ENCODE measurements at regions not wholly inside any gene's neighbourhood (a gene's known extent, or its start where the extent isn't known, plus 50 kb on each side); places are given as distances from the start of the nearest gene placed in this dataset.

DNA sequence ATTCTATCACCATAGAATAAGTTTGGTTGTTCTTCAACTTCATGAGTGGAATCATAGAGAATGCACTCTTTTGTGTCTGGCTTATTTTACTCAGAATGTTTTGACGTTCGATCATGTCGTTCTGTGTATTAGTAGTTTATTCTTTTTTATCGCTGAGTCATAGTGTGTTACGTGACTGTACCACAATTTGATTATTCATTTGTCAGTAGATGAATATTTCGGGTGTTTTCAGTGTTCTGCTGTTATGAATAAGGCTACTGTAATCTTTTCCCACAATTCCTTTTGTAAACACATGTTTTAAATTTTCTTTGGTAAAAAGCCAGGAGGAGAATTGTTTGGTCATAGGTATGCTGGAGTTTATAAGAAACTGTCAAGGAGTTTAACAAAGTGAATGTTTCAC, 279.9 kb upstream of the B3GAT1 start:
- DNase-seq (ENCODE audit: low read depth, low spot score), result no peak

DNA sequence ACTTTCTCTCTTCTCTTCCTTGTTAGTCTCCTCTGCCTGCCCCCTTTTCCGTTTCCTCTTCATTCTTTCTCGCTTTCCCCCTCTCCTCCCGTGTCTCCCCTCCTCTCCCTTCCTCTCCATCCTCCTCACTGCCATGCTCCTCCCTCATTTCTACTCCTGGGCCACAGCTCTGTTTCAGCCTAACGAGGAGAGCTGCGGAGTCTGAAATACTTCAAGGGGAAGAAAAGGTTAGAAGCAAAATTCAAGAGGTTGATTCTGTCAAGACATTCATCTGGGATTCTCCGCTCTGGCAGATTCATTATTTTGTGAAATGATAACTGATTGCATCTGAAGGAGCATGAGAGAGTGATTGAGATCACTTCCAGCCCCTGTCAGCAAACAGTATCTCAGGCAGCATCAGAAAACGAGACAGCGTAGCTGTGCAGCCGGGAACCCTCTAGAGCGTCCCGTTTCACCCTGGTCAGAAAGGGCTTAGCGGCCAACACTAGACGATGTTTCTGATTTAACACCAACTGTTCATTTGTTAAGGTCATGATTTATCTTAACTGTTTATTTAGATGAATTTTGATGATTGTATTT, 279.3 kb upstream of the B3GAT1 start:
- DNase-seq (ENCODE audit: low read depth, low spot score), result no peak

DNA sequence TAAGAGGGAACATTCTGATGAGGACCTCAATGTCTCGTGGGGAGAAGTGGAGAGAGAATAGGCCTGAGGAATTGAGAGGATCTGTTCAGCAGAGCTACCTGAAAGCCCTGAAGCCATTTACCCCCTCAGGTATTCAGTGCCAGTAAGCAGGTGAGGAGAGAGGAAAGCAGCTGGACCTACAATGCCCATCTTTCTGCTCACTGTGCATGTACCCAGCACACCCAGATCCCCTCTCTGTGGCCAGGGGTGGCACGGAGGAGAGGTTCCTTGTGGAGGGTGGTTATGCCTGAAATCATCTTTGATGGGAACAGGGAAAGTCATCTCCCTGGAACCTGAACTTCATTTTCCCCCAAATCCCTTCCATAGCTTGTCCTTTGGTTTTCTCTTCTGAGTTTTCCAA, 277.8 kb upstream of the B3GAT1 start:
- no peak for DNase-seq (ENCODE audit: low read depth, low spot score)

DNA sequence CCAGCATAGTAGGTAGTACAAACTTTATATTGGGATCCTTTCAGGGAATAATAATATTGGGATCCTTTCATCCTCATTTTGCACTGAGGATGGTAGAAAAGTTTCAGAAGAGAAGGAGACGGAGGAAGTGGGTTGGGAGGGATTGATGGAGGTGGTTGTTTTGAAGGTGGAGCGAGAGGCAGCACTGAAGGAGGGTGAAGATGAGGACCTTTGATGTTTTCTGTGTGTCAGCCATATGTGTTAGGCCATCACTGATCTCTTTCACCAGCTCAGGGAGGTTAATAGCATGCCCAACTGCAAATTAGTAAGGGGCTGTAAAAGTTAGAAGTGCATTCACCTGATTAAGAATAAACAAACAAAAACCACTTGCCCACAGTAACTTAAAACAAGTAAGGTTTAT, 275.5 kb upstream of the B3GAT1 start:
- DNase-seq (ENCODE audit: low read depth, low spot score), result no peak

DNA sequence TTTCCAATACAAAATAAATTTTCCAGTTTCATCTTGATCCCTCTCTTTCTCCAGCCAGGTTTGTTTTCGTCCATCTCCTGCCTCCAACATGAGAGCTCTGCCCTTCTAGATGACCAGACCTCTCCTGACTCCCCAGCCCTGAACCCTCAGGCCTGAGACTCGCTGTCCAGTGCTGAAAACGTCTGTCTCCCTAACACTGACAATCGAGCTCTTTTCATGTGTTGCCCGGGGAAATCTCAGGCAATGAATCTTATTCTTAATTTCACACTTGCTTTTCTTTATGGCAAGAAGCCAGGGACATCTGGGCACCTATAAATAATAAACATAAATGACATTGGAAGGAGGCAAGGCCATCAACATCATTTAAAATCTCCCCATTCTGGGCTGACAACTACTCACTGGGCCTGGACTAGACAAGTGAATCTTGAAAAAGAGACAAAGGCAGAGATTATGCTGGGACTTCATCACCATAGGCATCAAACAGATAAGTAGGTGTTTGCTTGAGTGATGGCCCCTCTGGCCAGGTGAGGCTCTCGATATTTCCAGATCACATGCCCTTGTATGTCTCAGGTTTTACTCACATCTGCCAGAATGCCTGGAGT, 274.5 kb upstream of the B3GAT1 start:
- no peak for DNase-seq (ENCODE audit: low read depth, low spot score)

GRCh38 chr11:134685793-134686380, 273.8 kb upstream of the B3GAT1 start:
- DNase-seq (ENCODE audit: low read depth, low spot score), result no peak

GRCh38 chr11:134684576-134684975, 272.5 kb upstream of the B3GAT1 start:
- no peak for DNase-seq (ENCODE audit: low read depth, low spot score)

- no peak for DNase-seq (ENCODE audit: low read depth, low spot score)
Observed at GRCh38 chr11:134683860-134684259, 271.8 kb upstream of the B3GAT1 start.

- DNase-seq (ENCODE audit: low read depth, low spot score), result no peak
Observed at GRCh38 chr11:134682577-134682976, 270.5 kb upstream of the B3GAT1 start.

GRCh38 chr11:134679592-134679991, 267.6 kb upstream of the B3GAT1 start:
- DNase-seq (ENCODE audit: low read depth, low spot score), result no peak

- no peak for DNase-seq (ENCODE audit: low read depth, low spot score)
Observed at GRCh38 chr11:134678744-134679143, 266.7 kb upstream of the B3GAT1 start.

GRCh38 chr11:134677891-134678551, 266.0 kb upstream of the B3GAT1 start:
- no peak for DNase-seq (ENCODE audit: low read depth, low spot score)

DNA sequence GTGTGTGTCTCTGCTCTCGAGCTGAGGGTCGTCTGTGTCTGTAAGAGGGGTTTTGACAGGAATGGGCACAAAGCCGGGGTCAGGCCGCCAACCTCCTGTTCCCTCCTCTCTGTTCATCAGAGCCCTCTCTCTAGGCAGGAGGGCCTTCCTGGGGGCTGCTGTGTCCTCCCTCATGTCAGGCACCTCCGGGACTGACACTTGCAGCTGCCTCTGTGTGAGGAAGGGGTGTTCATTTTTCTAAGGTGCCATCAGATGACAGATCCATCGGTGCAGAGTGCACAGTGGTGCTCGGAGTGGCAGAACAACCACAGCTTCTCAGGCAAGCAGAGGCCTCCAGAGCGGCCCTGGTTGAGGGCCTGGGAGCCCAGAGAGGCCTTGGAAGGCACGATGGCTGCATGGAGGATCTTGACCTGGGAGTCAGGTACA, 265.4 kb upstream of the B3GAT1 start:
- DNase-seq (ENCODE audit: low read depth, low spot score), result no peak

GRCh38 chr11:134676516-134677287, 264.7 kb upstream of the B3GAT1 start:
- DNase-seq (ENCODE audit: low read depth, low spot score), result no peak

DNA sequence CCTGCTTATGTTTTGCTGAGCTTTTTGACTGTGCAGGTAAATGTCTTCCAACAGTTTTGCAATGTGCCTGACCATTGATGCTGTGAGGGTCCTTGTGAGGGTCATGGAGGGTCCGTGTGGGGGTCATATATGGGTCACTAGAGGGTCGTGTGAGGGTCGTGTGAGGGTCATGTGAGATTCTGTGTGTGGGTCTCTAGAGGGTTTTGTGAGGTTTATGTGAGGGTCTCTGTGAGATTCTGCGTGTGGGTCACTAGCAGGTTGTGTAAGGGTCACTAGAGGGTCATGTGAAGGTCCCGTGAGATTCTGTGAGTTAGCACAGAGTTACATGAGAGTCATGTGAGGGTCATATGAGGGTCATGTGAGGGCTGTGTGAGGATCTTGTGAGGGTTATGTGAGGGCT, 263.9 kb upstream of the B3GAT1 start:
- DNase-seq (ENCODE audit: low read depth, low spot score), result no peak

DNA sequence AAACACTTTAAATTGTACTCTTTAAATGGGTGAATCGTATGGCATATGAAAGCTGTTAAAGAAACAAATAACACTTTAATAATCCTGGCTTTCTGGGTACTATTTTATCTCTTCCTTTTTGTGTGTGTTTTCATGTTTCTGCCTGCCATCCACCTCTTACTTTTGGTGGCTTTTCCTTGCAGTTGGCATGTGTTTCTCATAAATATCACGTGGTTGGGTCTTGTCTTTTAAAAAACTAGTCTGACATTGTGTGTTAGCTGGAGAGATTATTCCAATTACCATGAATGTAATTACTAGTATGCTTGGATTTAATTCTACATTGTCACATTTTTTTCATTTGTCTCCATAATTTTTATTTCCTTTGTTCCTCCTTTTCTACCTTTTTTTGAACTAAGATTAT, 262.9 kb upstream of the B3GAT1 start:
- DNase-seq (ENCODE audit: low read depth, low spot score), result no peak

- no peak for DNase-seq (ENCODE audit: low read depth, low spot score)
Observed at GRCh38 chr11:134670961-134671370, 258.9 kb upstream of the B3GAT1 start.

DNA sequence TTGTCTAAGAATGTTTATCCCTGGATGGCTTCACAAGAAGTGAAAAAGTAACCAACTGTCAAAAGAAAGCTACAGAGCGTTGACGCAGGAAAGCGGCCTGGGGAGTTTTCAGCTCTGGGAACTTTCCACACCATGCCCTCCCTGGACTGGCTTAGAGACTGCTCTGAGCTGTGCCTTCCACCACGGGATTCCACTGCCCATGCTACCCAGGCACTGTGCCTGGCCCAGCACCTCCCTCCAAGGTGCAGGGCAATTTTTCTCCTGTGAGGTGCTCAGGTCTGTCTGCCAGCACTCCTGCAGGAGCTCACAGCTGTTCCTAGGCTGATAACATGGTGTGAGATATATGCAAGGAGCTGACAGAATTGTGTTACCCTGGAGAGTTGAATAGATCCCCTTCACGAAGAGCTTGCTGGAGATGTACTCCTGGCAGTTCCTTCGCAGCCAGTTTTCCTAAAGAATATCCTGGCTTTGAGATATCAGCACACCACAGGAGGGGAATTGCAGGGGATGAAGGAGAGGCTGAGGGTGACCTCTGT, 258.3 kb upstream of the B3GAT1 start:
- DNase-seq (ENCODE audit: low read depth, low spot score), result no peak

GRCh38 chr11:134669796-134670195, 257.8 kb upstream of the B3GAT1 start:
- no peak for DNase-seq (ENCODE audit: low read depth, low spot score)

DNA sequence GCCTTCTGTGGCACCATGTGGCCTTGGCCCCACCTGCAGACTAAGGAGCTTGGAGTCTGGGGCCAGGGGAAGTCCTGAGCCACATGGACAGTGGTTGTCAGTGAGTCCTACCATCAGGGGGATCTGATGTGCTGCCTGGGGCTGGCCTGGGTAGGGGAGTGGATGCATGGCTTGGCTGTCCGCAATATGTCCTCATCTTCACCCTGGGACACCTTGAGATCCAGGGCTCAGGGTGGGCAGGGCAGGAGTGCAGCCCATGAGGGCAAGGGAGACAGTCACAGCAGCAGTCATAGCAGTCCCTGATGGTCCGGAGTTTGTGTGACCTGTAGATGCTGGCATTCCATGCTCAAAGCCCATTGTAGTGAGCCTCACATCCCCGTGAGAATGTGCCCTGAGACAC, 256.8 kb upstream of the B3GAT1 start:
- no peak for DNase-seq (ENCODE audit: low read depth, low spot score)

DNA sequence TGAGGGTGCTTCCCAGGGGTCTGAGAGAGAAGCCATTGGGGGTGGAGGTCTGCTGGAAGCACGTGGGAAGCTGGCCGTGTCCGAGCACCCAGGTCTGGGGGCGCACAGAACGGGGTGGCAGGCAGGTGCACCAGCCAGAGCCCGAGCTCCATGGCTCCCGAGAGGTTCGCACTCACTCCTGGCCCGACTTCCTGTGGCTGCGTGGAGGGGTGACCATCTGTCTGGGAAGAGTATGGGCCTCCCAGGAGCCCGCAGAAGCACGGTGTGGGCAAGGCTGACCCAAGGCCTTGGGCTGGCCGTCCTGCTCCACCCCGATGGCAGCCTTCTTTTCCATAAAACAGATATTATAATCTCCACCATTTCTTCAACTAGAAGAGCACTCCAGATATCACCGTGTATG, 256.0 kb upstream of the B3GAT1 start:
- DNase-seq (ENCODE audit: low read depth, low spot score), result no peak

GRCh38 chr11:134667505-134667904, 255.5 kb upstream of the B3GAT1 start:
- DNase-seq (ENCODE audit: low read depth, low spot score), result no peak

All from activated CD4-positive, CD25-positive, alpha-beta regulatory T cell treated with anti-CD3 and anti-CD28 coated beads, Interleukin-2, amount 50 U/mL, for 16 hours (primary cell).